SU-DHL-6 (cell line): ENCODE measurements at regions not wholly inside any gene's neighbourhood (a gene's known extent, or its start where the extent isn't known, plus 50 kb on each side); places are given as distances from the start of the nearest gene placed in this dataset.

ENCODE experiments used
- CTCF ChIP-seq: fragments of 200-600 bp; sonication (generic); IDR thresholded peaks from one replicate; pipeline ENCODE4 v1.5.1; 2017; ENCODE audit warnings: antibody characterized with exemption, mild to moderate bottlenecking, low read length, moderate library complexity; ENCODE audit not compliant: insufficient read depth, poor library complexity, severe bottlenecking
- EZH2phosphoT487 ChIP-seq: fragments of 200-600 bp; sonication (generic), shearing (Covaris generic); conservative IDR thresholded peaks from 2 replicates; pipeline ENCODE4 v1.6.1; 2018; ENCODE audit warnings: mild to moderate bottlenecking, antibody characterized with exemption, low read length, moderate library complexity, mixed read lengths

- TF ChIP-seq CTCF = no peak
- TF ChIP-seq EZH2phosphoT487 = no peak
Observed at GRCh38 chr21:38942748-38943211, 137.1 kb downstream of the ETS2 start.
